ENCODE measurements at regions not wholly inside any gene's neighbourhood (a gene's known extent, or its start where the extent isn't known, plus 50 kb on each side); places are given as distances from the start of the nearest gene placed in this dataset.

DNA sequence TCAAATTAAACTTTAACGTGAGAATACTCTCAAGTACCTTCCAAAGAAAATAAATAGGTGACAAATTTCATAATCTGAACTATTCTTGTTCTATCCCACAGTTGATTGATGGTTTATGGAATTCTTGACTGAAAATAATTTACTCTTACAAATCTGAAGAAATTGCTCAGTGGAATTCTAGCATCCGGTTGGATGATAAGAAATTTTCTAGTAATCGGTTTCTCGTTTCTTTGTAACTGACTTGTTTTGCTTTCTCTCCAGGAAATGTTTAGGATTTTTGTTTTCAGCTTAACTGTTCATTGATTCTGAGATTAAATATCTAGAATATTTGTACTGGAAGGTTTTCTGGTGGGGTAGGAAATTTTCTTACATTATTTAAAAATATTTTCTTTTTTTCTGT is 558.9 kb upstream of the ADAMTS5 start:
- TF ChIP-seq EZH2 (IDR thresholded peaks at IDR 0.05; ENCODE audit: insufficient read depth, poor library complexity, severe bottlenecking): no peak
- no peak for TF ChIP-seq EZH2phosphoT487 (IDR thresholded peaks at IDR 0.05; ENCODE audit: insufficient read depth, low read depth)

Data from GM23248 (cell line).